Lung microvascular endothelial cell (primary cell): ENCODE measurements at regions not wholly inside any gene's neighbourhood (a gene's known extent, or its start where the extent isn't known, plus 50 kb on each side); places are given as distances from the start of the nearest gene placed in this dataset.

Source experiments
- DNase-seq, 2 donors: peaks; one replicate each; pipeline versions ENCODE4 v3.0.0 to v3.0.0-alpha.2; 2010; ENCODE audit warnings: low read depth in 2 of 2

DNA sequence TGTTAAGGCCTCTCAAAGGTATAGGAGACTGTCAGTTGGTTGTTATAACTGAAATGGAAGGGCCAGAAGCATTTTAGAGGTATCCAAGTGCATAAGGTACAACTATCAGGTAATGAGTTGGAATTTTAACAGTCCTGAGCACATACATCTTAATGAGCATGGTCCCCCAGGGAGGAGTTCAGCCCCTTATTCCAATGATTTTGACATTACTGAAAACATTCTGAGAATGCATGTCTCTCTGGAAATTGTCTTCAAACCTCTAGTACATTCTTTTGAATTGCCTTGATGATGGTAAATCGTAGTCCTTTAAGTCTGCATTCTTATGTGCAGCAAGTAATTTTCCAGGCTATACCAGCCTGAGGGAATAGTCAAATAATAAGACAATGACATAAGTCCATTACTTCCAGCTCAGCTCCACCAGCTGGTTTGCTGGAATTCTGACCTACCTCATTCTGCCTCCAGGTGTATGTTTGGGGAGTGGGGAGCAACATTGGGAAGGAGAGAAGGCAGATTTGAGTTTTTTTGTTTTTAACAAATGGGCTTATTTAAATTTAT, 239.2 kb downstream of the MSRB3 start:
- no peak for DNase-seq

DNA sequence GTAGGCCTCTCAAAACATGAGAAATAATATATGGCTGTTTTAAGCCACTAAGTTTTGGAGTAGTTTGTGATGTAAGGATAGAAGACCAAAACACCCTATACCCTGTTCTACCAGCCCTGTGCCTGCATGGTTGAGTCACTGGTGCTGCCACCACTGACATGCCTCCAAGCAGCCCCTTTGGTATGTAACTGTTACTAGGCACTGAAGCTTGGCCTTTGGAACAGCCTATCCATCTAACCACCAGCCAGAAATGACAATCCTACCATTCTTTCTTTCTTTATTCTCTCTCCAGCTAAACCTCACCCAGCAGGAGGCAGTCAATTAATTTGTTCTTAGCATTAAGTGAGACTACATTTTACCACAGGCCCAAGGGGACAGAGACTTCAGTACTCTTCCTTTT, 240.3 kb downstream of the MSRB3 start:
- no peak for DNase-seq

DNA sequence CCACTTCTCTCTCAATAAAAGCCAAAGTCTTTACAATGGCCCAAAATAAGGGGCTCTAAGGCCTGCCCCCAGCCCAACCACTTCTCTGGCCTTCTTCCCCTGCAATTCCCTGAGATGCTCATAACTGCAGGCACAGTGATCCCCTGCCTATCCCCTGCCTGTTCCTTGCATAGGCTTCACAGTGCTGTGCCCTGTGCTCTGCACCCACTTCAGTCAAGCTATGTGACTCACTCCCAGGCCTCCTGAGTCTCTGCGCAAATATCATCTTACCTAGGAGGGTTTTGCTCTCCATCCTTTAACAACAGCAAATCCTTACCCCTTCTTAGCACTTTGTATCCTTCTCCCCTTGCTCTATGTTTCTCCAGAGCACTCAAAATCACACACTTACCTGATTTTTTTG, 242.2 kb downstream of the MSRB3 start:
- no peak for DNase-seq

DNA sequence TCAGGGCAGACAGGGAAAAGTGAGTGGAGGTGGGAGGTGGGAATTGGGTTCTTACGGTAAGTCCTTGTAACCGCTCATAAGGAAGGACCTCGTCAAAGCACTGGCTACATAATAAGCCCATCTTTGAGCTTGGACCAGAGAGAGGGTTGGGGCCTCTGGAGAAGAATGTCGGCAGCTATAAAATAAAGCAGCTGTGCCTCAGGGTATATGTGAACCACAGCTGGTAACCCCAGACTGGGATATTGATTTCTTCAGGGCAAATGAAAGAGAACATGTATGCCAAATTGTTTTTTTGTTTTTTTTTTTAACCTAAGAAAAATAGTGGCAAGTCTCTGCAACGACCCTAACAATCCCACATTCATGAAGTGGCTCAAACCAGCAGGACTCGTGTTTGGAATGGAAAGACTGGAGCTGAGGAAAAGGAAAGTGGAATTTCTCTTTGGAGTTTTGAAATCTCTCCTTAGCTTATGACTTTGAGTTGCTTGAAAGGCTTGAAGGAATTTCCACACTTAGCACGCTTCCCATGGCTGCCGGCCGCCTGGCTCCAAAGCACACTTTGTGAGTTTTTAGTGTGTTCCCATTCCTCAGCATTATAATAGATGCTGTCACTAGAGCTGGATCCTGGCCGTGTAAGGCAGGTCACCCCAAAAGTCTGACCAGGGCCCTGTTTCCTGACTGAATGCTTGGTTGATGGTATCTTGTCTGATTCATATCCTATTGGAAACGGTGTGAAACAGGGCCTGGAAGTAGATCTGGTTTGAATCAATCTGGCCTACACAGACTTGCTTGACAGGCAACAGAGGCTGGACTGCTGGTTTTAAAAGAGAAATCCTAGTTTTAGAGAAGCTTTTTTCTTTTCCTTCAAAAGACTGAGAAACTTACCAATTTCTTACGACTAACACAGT, 244.7 kb downstream of the MSRB3 start:
- peak; percentile 25 to 92 for DNase-seq

DNA sequence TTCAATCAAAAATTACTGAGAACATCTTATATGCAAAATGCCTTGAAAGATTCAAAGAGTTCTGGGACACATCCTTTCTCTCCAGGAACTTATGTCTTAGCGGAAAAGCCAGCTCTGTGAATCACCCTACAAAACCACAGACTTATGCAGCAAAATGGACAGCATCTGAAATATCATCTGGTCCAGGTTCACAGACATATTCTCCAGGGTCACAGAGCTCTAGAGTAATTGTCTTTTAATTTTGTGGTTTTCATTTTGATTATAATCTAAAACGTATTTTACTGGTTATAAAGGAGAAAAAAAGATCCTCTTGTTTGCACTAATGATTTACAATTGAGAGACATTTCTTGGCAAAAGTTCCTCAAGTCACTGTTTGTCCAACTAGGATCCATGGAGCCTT, 246.2 kb downstream of the MSRB3 start:
- peak in 1 of 2 donors; percentile 95 for DNase-seq

DNA sequence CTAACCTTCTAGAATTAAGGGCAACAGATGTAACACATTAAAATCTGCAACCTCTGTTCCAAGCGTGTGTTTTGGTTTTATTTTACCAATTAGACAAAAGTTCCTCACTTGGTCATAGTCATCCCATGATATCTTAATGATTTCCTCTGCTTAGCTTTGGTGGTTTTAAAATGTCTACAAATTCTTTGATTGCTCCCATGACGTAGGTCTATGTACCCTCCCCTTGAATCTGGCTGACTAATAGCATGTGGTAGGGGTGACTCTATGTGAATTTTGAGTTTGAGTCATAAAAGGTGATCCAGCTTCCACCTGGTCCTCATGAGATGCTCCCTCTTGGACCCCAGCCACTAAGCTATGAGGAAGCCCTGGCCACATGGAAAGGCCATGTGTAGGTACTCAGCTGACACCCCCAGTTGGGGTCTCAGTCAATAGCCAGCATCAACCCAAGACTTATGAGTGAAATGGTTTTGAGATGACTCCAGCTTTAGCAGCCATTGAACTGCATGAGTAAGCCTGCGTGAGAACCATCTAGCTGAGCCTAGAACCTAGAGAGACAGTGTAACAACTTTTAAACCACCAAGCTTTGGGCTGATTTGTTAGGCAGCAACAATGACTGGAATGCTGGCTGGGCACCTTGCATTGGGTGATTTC, 247.1 kb downstream of the MSRB3 start:
- peak in 1 of 2 donors; percentile 44 for DNase-seq

DNA sequence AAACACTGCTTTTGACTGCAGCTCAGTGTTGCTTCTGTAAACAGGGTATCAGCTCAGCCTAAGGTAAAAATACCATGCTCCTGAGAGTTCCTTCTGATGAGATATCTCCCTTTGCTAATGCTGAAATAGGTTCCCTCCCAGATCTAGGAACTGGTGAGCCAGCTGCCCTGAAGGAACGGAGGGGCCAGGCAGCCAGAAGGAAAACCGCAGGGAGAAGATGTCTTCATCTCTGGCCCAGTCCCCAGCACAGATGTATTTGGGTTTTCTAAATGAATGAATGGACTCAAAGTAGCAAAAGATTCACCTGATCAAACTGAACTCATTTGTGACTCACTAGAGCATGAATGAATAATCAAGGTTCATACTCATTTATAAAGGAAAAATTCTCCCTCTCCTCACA, 247.8 kb downstream of the MSRB3 start:
- no peak for DNase-seq

DNA sequence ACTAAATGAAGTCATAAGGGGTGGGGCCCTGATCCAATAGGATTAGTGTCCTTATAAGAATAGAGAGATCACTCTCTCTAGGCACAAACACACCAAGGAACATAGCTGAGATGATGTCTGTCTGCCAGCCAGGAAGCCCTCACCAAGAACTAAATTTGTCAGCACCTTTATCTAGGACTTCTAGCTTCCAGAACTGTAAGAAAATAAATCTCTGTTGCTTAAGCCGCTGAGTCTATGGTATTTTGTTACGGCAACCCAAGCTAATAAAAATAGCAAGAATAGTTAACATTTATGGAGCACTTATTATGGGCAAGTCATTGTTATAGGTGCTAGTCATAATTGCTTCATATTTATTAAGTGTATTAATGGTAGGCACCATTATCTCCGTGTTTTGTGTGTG, 249.6 kb downstream of the MSRB3 start:
- DNase-seq = no peak

DNA sequence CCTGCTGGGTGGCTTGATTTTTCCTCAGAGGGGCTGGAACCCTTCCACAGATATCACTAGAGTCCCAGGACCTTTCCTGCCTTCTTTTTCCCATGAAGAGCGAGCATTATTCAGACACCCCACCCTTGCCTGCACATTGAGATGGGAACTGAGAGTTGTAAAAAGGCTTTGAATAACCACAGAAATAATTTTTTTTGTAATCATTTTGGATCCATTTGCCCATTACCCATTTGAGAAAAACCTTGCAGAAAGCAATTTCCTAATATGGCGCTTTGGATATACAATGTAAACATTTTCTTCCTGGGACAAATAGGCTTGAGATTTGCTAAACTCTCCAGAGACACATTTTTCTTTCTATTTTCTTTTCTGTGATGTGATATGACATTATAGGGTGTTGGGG, 250.6 kb downstream of the MSRB3 start:
- no peak for DNase-seq

DNA sequence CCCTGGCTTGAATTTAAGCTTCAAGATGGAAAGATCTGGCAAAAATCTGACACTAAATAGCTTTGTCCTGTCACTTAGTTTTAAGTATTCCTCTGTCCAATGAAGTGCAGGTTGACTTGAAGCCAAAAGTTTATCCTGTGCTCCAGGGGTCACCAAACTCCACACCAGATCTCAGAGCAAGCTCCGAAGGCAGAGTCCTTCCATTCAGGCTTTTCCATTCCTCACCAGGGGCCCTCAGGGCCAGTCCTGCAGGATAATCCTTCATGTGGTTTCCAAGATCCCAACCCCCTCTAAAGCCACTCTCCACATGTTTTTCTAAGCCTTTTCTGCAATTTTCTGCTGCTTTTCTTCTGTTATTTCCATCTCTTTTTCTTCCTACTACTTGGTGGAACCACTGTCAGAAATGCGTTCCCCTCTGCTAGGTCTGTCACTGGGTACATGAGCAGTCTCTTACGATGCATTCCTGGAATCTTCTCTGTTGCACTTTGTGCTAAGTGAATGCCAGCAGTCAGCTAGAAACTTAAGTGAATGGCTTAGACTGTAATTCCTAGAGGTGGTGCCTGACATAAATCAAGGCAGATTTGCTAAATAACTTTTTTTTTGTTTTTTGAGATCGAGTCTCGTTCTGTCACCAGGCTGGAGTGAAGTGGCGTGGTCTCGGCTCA, 251.4 kb downstream of the MSRB3 start:
- DNase-seq = no peak

DNA sequence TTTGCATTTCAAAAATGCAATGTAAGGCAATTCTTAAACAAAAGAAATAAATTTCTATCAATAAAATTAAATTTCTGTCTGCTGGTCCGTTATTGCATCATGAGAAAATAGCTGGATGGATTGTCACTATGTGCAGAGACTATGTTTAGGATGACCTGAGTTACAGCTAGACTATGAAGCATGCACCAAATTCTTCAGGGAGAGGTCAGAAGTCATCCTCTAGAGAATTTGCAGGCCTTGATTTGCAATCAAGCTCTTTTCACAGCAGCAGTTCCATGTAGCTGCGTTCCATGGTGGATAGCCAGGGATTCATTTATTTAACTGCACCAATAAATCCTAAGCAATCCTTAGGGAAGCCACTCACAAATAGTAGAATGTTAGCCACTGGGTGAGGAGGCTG, 253.7 kb downstream of the MSRB3 start:
- no peak for DNase-seq

DNA sequence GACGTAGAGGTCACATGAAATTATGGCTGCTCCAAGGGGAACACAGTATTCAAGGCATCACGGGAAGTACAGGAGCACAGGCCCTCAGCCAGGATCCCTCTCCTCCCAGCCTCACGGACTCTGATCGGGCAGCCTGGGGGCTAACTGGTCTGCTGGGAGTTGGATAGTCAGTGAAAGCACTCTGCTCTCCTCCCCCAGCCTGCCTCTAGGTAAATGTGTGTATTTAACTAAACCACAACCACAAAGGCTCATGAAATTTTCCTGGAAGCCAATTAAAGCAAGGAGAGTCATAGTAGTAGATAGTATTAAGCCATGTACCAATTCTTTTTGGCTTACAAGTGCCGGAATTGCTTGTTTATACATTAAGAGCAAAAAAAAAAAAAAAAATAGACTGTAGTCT, 254.3 kb downstream of the MSRB3 start:
- peak in 1 of 2 donors; percentile 29 for DNase-seq

DNA sequence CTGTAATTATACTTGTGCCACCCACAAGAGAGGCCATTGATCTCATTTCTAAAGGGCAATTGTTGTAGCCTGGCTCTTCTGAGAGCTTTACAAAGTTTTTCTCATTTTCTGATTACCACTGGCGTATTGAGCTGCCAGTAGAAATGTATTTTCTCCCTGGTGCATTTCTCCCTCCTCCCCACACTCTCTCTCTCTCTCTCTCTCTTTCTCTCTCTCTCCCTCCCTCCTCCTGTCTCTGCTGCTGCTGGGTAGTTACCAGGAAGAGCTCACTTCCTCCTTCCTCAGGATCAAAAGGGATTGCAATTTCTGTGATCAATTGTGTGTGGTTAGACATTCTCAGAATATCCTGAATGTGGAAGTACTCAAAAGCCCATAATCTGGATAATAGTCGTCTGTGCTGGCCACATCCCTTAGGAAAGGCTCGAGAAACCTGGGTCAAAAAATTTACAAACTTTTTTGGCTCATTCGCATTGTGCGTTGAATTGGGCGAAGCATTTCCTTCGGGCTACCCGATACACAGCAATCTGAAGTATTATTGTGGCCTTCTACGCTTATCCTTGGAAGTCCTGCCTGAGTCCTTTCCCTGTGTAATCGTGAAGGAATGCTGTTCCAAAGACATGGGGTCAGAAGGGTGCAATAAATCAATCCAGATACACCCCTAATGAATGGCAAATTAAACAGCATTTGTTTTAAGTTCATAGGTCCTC, 254.8 kb downstream of the MSRB3 start:
- peak in 1 of 2 donors; percentile 84 for DNase-seq

DNA sequence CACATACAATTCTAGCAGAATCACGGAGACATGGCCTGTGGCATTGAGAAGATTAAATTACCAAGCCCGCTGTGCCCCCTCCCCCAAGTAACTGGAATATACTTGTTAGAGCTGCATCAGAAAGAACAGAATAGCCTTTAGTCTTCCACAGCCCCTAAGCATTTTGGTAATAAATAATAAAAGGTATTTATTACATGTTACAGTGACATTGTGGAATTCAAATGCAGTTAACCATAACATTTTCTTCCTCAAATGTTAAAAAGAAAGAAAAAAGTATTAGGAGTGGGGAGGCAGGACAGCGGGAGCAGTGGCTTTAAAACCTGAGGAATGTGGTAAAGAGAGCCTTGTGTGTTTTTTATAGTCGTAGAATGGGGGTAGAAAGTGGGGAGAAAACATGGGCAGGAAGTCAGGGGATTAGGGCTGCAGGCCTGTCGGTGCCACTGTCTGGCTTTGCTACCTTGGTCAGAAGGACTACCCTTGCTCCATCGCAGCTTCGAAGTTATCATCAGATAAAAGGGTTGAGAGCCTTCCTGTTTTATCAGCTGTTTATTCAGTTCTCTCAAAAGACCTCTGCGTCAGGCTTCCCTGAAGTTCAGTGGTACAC, 255.9 kb downstream of the MSRB3 start:
- DNase-seq = peak in 1 of 2 donors; percentile 42

DNA sequence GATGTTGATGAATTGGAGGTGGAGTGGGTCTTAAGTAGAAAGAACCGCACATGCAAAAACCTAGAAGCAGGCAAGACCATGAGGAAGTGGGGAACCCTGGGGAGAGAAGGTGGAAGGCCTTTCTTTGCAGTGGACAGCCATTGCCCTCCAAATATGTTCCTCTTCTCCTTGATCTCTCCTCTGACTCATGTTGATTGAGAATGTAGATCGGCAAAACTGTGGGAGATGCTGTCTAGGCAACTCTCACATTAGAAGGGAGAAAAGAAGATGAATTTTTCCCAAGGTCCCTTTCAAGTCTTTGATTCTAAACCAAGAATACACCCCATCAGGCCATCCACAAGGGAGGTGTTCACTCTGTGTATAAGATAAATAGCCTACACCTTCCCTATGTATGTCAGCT, 257.5 kb downstream of the MSRB3 start:
- DNase-seq = no peak

DNA sequence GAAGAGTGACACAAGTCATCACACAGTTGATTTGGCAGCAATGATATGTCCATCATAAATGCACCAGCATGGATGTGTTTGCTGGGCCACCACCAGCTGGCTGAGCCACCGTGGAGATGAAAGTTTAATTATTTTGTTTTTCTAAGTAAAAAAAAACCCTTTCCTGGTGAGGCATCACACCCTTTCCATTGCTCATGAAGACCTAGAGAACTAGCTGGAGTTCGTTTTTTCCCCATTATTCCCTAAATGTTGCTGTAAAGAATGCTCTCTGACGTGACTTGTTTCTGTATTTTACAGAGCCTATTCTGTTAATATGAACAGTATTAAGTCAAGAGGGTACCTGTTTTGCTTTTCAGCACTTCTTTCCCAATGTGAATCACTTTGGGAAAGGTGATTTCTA, 257.9 kb downstream of the MSRB3 start:
- no peak for DNase-seq

DNA sequence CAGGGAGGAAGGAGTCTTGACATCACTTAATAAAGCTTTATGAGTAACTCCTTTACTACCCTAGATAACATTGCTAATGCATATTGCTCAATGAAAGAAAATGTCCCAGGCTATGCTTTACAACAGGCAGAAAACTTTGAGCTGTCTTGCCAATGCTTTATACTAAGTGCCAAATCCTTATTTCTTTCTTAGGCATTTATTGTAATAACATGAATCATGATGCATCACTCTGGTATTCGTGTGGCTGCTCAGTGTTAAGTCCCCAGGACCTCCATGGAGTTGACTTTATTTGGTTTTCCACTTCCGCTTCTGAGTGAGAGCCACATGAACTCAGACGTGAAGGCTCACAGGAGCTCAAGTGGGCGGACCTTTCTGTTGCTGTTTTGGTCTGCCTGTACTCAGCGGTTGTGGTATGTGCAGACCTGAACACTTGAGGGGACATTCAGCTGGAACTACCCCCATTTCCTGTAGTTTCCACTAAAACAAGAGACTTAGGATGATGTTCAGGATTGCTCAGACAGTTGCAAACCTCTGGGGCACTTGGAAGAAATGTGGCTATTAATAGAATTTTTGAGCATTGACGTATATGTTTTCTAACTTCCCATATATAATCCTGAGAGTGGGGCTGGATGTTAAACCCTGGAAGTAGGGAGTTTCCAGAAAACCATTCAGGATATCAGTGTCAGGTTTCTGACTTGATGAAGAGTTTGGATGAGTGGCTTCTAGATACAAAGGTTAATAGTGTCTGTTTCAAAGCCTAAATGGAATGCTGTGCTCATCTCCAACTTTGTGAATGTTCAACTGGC, 258.6 kb downstream of the MSRB3 start:
- peak; percentile 20 to 99 for DNase-seq

DNA sequence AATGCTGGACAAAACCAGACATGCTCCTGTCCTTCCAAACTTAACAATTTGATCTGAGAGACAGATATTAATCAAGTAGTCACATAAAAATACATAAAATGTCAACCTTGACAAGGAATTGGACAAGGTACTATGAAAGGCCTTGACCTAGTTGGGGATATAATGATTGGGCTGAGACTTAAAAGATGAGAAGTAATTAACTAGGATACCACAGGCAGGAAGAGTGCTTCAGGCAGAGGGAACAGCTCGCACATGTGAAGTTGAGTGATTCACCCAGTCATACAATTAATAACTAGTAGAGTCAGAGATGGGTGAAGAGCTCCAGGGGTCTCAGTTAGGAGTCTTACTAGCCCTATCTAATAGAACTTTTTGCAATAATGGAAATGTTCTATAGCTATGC, 259.5 kb downstream of the MSRB3 start:
- DNase-seq = peak in 1 of 2 donors; percentile 18

DNA sequence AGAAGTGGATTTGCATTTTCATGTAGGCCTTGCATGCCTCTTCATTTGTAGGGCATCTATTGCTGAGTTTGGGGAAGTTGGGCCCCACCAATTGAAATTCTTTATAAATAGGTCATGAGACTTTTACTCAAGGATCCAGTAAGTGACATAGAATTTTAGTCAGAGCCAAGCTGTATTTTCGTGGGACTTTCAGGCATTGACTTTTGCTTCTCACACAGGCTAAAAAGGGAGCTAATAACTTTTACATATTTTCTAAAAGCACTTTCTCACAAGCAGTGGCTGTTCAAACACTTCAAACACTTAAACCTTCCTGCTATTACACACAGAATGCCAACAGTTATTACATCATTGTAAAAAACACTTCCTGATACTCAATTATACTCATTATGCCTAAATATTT, 260.5 kb downstream of the MSRB3 start:
- DNase-seq = no peak

DNA sequence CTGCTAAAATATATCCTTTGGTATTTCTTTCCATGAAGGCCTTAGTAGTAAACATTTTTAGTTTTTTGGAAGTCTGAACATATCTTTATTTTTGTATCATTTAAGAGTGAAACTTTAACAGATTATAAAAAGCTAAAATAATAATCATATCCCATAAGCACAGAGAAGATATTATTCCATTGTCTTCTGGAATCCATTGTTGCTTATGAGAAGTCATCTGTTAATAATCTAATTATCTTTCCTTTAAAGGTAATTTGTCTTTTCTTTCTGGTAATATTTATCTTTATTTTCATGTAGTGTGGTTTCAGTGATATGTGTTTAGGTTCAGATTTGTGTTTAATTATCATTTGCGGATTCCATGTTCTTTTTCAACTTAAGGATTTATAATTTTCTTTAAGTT, 261.7 kb downstream of the MSRB3 start:
- DNase-seq = no peak
